ENCODE measurements at regions not wholly inside any gene's neighbourhood (a gene's known extent, or its start where the extent isn't known, plus 50 kb on each side); places are given as distances from the start of the nearest gene placed in this dataset.
A peak's percentile ranks its signal among the peaks of the same experiment; 100 is the strongest.

DNA sequence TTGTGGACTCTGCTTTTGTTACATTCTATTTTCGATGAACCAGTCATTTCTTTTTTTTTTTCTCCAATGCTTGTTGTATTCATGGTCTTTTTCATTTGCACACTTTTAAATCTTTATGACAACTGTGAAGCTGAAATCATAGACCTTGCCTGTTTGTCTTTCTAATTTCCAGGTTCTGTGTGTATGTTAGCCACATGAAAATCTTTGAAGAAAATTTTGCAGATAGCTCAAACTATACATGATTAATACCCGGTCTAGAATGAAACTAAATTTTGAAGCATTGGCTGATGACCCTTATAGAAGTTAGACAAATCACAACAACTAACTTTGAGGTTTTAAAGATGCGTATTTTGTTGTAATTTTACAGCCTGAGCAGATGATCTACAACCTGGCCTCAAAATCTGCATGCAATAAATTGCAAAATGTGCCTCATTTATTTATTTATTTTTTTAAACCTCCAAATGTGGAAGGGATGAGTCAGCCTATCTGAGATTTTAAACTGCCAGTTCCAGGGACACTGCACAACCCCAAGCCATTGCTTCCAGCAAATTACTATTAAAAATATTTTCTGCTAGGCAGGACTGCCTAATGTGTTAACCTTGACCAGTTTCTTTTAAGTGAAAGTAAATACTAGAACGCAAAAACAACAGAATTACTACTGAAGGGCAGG lies 96.3 kb upstream of the NAV3 start:
- H3K9me3 ChIP-seq (ENCODE audit: low read depth, low read length): peaks cover 2% of the 10 kb centered on the region
- H3K36me3 ChIP-seq (ENCODE audit: insufficient read depth, low read length): no peaks in the 10 kb centered on the region
- H4K20me1 ChIP-seq (ENCODE audit: insufficient read depth, low read length): no peaks in the 10 kb centered on the region
- TF ChIP-seq, protein P1, sequence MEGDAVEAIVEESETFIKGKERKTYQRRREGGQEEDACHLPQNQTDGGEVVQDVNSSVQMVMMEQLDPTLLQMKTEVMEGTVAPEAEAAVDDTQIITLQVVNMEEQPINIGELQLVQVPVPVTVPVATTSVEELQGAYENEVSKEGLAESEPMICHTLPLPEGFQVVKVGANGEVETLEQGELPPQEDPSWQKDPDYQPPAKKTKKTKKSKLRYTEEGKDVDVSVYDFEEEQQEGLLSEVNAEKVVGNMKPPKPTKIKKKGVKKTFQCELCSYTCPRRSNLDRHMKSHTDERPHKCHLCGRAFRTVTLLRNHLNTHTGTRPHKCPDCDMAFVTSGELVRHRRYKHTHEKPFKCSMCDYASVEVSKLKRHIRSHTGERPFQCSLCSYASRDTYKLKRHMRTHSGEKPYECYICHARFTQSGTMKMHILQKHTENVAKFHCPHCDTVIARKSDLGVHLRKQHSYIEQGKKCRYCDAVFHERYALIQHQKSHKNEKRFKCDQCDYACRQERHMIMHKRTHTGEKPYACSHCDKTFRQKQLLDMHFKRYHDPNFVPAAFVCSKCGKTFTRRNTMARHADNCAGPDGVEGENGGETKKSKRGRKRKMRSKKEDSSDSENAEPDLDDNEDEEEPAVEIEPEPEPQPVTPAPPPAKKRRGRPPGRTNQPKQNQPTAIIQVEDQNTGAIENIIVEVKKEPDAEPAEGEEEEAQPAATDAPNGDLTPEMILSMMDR (IDR thresholded peaks at IDR 0.05; ENCODE audit: extremely low read depth, low read depth, low read length): no peak
- DNase-seq (ENCODE audit: insufficient read length, low spot score, missing footprints): no peak
- no peaks in the 10 kb centered on the region for H3K79me2 ChIP-seq (ENCODE audit: insufficient read depth, low read length)
- no peak overlapping the region for H3K4me3 ChIP-seq (ENCODE audit: insufficient read depth, low read length)
- no peaks in the 10 kb centered on the region for H3K27me3 ChIP-seq (ENCODE audit: insufficient read depth, low read length)
- no peak overlapping the region for H3K27ac ChIP-seq (ENCODE audit: low read depth, low read length)
- peak overlapping the region; percentile 15 for H3K4me2 ChIP-seq (ENCODE audit: insufficient read depth, low read length)
- no peak overlapping the region for H2AFZ ChIP-seq (ENCODE audit: low read length)
- H3K4me1 ChIP-seq (ENCODE audit: insufficient read depth, low read length): peaks cover 3% of the 10 kb centered on the region

DNA sequence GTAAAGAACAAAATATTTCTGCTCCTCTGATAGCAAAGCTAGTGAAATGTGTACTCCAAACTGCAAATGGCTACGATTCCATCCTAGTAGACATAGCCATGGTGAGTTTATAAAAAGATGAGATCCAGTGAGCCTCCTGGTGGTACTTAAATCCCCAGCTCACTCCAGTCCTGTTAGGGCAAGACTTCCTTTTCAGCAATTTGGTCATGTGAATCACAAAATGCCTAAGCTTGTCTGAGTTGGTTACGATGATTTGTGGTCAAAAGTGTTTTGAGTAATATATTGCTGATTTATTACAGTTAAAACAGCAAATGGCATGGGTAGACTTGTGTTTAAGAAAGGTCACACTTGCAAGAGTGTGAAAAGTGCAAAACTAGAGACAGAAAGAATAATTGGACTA lies 102.7 kb upstream of the NAV3 start:
- Histone ChIP-seq H3K36me3 (ENCODE audit: insufficient read depth, low read length) (no peaks in the 10 kb centered on the region), H3K4me2 (ENCODE audit: insufficient read depth, low read length) (no peak overlapping the region), H3K27me3 (ENCODE audit: insufficient read depth, low read length) (no peaks in the 10 kb centered on the region), H2AFZ (ENCODE audit: low read length) (no peak overlapping the region), H3K9me3 (ENCODE audit: low read depth, low read length) (no peaks in the 10 kb centered on the region), H3K27ac (ENCODE audit: low read depth, low read length) (no peak overlapping the region), H3K79me2 (ENCODE audit: insufficient read depth, low read length) (no peaks in the 10 kb centered on the region), H3K4me3 (ENCODE audit: insufficient read depth, low read length) (no peak overlapping the region), H3K4me1 (ENCODE audit: insufficient read depth, low read length) (no peaks in the 10 kb centered on the region), H4K20me1 (ENCODE audit: insufficient read depth, low read length) (no peaks in the 10 kb centered on the region)
- DNase-seq (ENCODE audit: insufficient read length, low spot score, missing footprints): no peak
- TF ChIP-seq, protein P1 (IDR thresholded peaks at IDR 0.05; ENCODE audit: extremely low read depth, low read depth, low read length): no peak

DNA sequence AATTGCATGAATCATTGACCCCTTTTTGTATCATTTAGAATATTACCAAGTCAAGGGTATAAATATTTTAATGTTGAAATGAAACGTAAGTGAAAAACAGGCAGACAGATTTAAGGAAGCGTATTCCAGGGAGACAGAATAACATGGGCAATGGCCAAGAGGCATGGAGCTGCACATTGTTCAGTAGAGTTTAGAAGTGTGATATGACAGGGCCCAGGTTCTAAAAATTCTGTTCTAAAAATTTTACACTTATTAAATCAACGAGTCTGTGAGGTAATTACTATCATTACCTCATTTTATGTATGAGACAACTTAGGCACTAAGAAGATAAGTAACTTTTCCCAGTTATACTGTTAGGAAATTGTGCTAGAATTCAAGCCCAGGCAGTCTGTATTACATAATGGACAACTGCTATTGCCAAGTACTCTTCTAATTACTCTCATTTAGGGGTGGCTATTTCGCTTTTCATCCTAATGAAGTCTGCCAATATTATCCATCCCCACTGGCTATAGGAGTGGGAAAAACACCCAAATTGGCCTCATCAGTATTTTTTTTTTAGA lies 103.2 kb upstream of the NAV3 start:
- no peak overlapping the region for H3K4me2 ChIP-seq (ENCODE audit: insufficient read depth, low read length)
- H3K79me2 ChIP-seq (ENCODE audit: insufficient read depth, low read length): no peaks in the 10 kb centered on the region
- no peaks in the 10 kb centered on the region for H4K20me1 ChIP-seq (ENCODE audit: insufficient read depth, low read length)
- TF ChIP-seq, protein P1 (IDR thresholded peaks at IDR 0.05; ENCODE audit: extremely low read depth, low read depth, low read length): no peak
- no peak overlapping the region for H3K4me3 ChIP-seq (ENCODE audit: insufficient read depth, low read length)
- H3K4me1 ChIP-seq (ENCODE audit: insufficient read depth, low read length): no peaks in the 10 kb centered on the region
- H2AFZ ChIP-seq (ENCODE audit: low read length): no peak overlapping the region
- DNase-seq (ENCODE audit: insufficient read length, low spot score, missing footprints): no peak
- H3K9me3 ChIP-seq (ENCODE audit: low read depth, low read length): no peaks in the 10 kb centered on the region
- no peaks in the 10 kb centered on the region for H3K36me3 ChIP-seq (ENCODE audit: insufficient read depth, low read length)
- H3K27me3 ChIP-seq (ENCODE audit: insufficient read depth, low read length): no peaks in the 10 kb centered on the region
- no peak overlapping the region for H3K27ac ChIP-seq (ENCODE audit: low read depth, low read length)

DNA sequence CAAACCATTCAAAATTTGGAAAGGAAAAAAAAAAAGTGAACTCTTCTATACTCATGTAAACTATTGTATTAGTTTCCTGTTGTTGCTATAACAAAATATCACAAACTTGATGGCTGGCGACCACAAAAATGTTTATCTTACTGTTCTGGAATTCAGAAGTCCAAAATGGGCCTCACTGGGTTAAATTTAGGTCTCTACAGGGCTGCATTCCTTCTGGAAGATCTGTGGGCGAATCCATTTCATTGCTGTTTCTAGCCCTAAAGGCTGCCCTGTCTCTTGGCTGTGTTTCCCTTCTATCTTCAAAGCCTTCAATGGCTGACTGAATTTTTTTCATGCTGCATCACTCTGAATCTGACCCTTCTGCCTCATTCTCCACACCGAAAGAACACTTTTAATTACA lies 105.1 kb upstream of the NAV3 start:
- Histone ChIP-seq H2AFZ (ENCODE audit: low read length) (no peak overlapping the region), H3K4me3 (ENCODE audit: insufficient read depth, low read length) (no peak overlapping the region), H3K4me1 (ENCODE audit: insufficient read depth, low read length) (no peaks in the 10 kb centered on the region), H3K9me3 (ENCODE audit: low read depth, low read length) (no peaks in the 10 kb centered on the region), H3K27ac (ENCODE audit: low read depth, low read length) (peak overlapping the region; percentile 42), H3K79me2 (ENCODE audit: insufficient read depth, low read length) (no peaks in the 10 kb centered on the region), H3K36me3 (ENCODE audit: insufficient read depth, low read length) (no peaks in the 10 kb centered on the region), H4K20me1 (ENCODE audit: insufficient read depth, low read length) (no peaks in the 10 kb centered on the region), H3K4me2 (ENCODE audit: insufficient read depth, low read length) (peak overlapping the region; percentile 16), H3K27me3 (ENCODE audit: insufficient read depth, low read length) (no peaks in the 10 kb centered on the region)
- TF ChIP-seq, protein P1 (IDR thresholded peaks at IDR 0.05; ENCODE audit: extremely low read depth, low read depth, low read length): no peak
- no peak for DNase-seq (ENCODE audit: insufficient read length, low spot score, missing footprints)

Measured in osteoblast (primary cell).